ENCODE measurements at regions not wholly inside any gene's neighbourhood (a gene's known extent, or its start where the extent isn't known, plus 50 kb on each side); places are given as distances from the start of the nearest gene placed in this dataset.

DNA sequence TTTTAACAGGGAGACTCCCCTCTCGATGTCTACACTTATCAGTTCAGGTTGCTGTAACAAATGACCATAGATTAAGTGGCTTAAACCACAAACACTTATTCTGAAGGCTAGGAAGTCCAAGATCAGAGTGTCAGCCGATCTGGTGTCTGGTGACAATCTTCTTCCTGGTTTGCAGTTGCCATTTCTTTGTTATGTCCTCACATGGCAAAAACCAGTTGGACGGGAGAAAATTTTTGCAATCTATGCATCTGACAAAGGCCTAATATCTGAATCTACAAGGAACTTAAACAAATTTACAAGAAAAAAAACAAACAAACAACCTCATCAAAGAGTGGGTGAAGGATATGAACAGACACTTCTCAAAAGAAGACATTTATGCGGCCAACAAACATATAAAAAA is 116.9 kb upstream of the FOXB1 start:
- DNase-seq, result no peak
- 95% methylated on average over 3 of the region's 4 CpGs for WGBS (ENCODE audit: insufficient coverage)
- Mint-ChIP-seq H3K27me3 (ENCODE audit: low read depth in 3 of 3) (peaks cover 4 to 12% (median 11%) of the 10 kb centered on the region in 3 donors), H3K4me1 (no peaks in the 10 kb centered on the region), H3K4me3 (no peak overlapping the region), H3K27ac (no peak overlapping the region), H3K9me3 (peaks cover 0 to 3% (median 2%) of the 10 kb centered on the region in 7 donors), H3K36me3 (no peaks in the 10 kb centered on the region)
- no peaks in the 10 kb centered on the region for H3K4me1 ChIP-seq (ENCODE audit: control insufficient read depth in 1 of 2, insufficient read depth in 2 of 2, low read length in 2 of 2)
- H3K9me3 ChIP-seq (replicated peaks in 1 of 2; ENCODE audit: control insufficient read depth in 1 of 2, insufficient read depth in 1 of 2, low read length in 2 of 2), result no peaks in the 10 kb centered on the region
- no peaks in the 10 kb centered on the region for H4K20me1 ChIP-seq (ENCODE audit: insufficient read depth, low read length)
- TF ChIP-seq, protein P1, sequence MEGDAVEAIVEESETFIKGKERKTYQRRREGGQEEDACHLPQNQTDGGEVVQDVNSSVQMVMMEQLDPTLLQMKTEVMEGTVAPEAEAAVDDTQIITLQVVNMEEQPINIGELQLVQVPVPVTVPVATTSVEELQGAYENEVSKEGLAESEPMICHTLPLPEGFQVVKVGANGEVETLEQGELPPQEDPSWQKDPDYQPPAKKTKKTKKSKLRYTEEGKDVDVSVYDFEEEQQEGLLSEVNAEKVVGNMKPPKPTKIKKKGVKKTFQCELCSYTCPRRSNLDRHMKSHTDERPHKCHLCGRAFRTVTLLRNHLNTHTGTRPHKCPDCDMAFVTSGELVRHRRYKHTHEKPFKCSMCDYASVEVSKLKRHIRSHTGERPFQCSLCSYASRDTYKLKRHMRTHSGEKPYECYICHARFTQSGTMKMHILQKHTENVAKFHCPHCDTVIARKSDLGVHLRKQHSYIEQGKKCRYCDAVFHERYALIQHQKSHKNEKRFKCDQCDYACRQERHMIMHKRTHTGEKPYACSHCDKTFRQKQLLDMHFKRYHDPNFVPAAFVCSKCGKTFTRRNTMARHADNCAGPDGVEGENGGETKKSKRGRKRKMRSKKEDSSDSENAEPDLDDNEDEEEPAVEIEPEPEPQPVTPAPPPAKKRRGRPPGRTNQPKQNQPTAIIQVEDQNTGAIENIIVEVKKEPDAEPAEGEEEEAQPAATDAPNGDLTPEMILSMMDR (IDR thresholded peaks at IDR 0.05), result no peak
- intact Hi-C loops (cut with micrococcal nuclease), result no loop called here
- H3K9ac ChIP-seq (ENCODE audit: insufficient read depth, low read length, poor library complexity, severe bottlenecking), result no peak overlapping the region
- no peaks in the 10 kb centered on the region for H3K79me2 ChIP-seq (ENCODE audit: insufficient read depth, low read length)
- no peaks in the 10 kb centered on the region for H3K27me3 ChIP-seq (ENCODE audit: control insufficient read depth in 2 of 2, insufficient read depth in 2 of 2, low read length in 2 of 2)
- no peak overlapping the region for H2AFZ ChIP-seq (ENCODE audit: insufficient read depth, low read depth, low read length, poor library complexity, severe bottlenecking)
- no peak overlapping the region for H3K4me2 ChIP-seq (replicated peaks; ENCODE audit: extremely low read depth, low read length, poor library complexity, severe bottlenecking)
- no peak overlapping the region for H3K4me3 ChIP-seq (replicated peaks in 1 of 3; ENCODE audit: low read depth in 2 of 3, low read length in 3 of 3)
- H3K27ac ChIP-seq (ENCODE audit: low read depth in 1 of 2, low read length in 2 of 2), result no peak overlapping the region
- H3K36me3 ChIP-seq (replicated peaks in 1 of 2; ENCODE audit: control insufficient read depth in 1 of 2, insufficient read depth in 2 of 2, low read length in 2 of 2), result no peaks in the 10 kb centered on the region

DNA sequence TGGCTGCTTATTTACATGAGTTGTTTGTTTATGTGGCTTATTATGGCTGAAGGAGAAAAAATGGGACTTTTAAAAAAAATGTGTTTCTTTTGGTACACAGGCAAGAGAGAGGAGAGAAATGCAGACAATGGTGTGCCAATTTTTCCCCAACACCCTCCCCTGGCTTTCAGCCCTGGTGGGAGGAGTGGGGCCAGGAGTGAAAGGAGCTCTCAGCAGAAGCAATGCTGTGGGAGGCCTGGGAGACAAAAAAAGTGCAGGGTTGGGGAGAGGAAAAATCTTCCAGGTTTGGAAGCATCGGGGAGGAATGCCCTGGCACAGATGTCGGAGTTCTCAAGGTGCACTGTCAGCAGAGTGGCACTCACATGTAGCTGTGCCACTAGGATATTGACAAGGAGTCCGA is 117.7 kb upstream of the FOXB1 start:
- no peaks in the 10 kb centered on the region for H3K4me1 Mint-ChIP-seq
- H3K36me3 Mint-ChIP-seq, result no peaks in the 10 kb centered on the region
- Histone ChIP-seq H2AFZ (ENCODE audit: insufficient read depth, low read depth, low read length, poor library complexity, severe bottlenecking) (no peak overlapping the region), H3K4me1 (ENCODE audit: control insufficient read depth in 1 of 2, insufficient read depth in 2 of 2, low read length in 2 of 2) (no peaks in the 10 kb centered on the region), H3K36me3 (replicated peaks in 1 of 2; ENCODE audit: control insufficient read depth in 1 of 2, insufficient read depth in 2 of 2, low read length in 2 of 2) (no peaks in the 10 kb centered on the region), H3K79me2 (ENCODE audit: insufficient read depth, low read length) (no peaks in the 10 kb centered on the region), H3K27ac (ENCODE audit: low read depth in 1 of 2, low read length in 2 of 2) (no peak overlapping the region), H3K9ac (ENCODE audit: insufficient read depth, low read length, poor library complexity, severe bottlenecking) (no peak overlapping the region), H4K20me1 (ENCODE audit: insufficient read depth, low read length) (no peaks in the 10 kb centered on the region), H3K4me2 (replicated peaks; ENCODE audit: extremely low read depth, low read length, poor library complexity, severe bottlenecking) (no peak overlapping the region), H3K4me3 (replicated peaks in 1 of 3; ENCODE audit: low read depth in 2 of 3, low read length in 3 of 3) (no peak overlapping the region), H3K27me3 (ENCODE audit: control insufficient read depth in 2 of 2, insufficient read depth in 2 of 2, low read length in 2 of 2) (no peaks in the 10 kb centered on the region), H3K9me3 (replicated peaks in 1 of 2; ENCODE audit: control insufficient read depth in 1 of 2, insufficient read depth in 1 of 2, low read length in 2 of 2) (no peaks in the 10 kb centered on the region)
- TF ChIP-seq, protein P1 (IDR thresholded peaks at IDR 0.05), result no peak
- H3K27me3 Mint-ChIP-seq (ENCODE audit: low read depth in 3 of 3), result peaks cover 4 to 14% (median 9%) of the 10 kb centered on the region in 3 donors
- peaks cover 0 to 3% (median 2%) of the 10 kb centered on the region in 7 donors for H3K9me3 Mint-ChIP-seq
- 75% methylated on average over 3 of the region's 3 CpGs for WGBS (ENCODE audit: insufficient coverage)
- no peak for DNase-seq
- intact Hi-C loops (cut with micrococcal nuclease), result no loop called here
- no peak overlapping the region for H3K27ac Mint-ChIP-seq
- no peak overlapping the region for H3K4me3 Mint-ChIP-seq
